Non-pigmented ciliary epithelial cell (primary cell): ENCODE measurements at regions not wholly inside any gene's neighbourhood (a gene's known extent, or its start where the extent isn't known, plus 50 kb on each side); places are given as distances from the start of the nearest gene placed in this dataset.

Experiments used
- DNase-seq: peaks from one replicate; pipeline ENCODE4 v3.0.0-alpha.2; 2010; ENCODE audit warnings: low read depth

DNA sequence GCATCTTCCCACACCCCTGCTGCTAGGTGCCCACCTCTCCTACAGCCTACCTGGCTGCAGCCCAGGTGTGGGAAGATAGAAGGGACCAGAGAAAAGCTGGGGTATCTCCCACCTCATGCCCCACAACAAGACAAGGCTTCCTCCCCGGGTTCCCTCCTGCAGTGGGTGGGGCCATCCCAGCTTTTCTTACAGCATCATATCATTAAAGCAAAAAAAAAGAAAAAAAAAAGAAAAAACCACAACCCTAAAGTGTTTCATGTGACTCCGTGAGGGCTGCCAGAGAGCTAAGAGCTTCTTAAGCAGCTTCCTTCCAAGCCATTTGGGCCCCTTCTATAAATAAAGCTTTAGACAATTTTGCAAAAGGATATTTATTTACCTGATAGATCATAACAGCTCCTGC is 455.4 kb upstream of the TSHZ3 start:
- no peak for DNase-seq

DNA sequence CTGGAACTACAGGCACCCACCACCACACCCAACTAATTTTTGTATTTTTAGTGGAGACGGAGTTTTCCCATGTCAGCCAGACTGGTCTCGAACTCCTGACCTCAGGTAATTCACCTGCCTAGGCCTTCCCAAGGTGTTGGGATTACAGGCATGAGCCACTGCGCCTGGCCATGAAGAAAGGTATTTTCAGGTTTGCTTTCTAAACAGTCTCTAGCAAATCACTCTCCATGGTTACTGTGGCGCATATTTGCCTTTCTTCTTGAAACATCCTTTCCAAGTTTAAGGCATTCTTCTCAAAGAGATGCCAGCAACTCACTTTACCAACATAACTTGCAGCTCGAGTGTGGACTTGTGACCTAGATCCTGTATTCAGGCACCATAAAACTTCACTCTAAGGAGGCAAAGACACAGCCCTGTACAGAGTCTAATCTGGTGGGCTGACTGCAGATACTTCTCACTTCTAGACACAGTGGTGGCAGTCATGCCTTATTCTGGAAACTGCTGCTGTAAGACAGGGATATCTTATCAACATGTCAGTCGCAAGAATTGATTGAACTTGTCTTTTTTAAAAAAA is 461.4 kb upstream of the TSHZ3 start:
- no peak for DNase-seq

DNA sequence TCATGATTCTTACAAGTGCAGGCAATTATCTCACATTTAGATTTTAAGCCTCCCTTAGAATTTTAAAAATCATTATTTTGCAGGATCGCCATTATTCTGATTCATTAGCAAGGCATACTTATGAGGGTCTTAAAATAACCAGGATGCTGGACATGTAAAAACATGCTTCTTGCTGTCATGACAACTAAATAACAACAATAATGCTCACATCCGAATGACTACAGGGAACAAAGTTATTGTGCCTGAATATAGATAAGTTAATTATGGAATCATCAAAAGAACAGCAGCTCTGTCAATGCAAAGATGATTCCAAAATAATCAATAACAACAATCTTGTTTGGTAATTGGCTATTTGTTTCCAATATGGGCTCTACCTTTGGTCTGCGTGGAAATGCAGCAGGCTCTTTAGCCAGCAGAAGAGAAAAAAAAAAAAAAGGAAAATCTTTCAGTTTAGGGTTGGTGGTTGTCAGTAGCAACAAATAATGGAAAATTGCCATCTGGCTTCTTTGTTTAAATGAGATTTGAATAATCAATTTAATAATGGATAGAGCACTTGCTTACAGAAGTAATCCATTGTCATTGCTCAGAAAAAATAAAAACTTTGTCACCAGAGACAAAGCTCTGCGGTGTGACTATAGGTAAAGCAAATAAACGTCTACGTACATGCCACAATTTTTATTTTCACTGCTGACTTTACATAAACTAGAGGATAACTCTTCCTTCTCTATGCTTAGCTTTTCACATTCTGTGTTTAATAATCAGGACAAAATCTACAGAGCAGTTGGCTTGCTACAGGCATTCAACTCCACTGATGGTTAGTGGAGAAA is 468.9 kb upstream of the TSHZ3 start:
- DNase-seq, result no peak

DNA sequence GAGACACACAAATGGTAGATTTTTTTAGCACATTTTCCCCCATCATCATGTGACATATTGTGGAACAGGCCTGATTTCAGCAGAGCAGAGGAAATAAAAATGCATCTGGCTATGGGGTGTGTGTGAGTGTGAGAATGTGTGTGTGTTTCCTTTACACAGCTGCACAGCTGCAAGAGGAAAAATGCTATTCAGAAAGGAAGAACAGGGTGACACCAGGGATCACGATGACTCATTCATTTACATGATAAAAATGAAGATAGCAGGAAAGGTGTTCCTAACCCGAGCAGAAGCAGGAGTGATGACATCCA is 469.5 kb upstream of the TSHZ3 start:
- DNase-seq, result no peak

DNA sequence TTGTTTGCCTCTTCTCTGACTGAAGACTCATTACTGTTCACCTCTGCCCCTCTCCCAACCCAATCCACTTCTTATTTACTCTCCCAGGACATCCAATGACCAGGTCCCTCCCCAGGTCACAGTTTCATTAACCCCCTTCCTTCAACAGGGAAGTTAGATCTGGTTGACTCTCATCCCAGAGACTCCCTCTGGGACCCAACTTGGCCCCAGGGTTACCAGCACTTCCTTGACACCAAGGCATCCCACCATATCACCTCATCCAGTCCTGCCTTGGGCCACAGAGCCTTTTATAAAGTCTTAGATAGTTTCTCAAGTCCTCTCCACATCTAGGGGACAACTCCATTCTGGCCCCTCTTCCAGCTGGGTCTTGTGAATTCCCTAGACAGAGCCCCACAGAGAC is 470.6 kb upstream of the TSHZ3 start:
- no peak for DNase-seq

DNA sequence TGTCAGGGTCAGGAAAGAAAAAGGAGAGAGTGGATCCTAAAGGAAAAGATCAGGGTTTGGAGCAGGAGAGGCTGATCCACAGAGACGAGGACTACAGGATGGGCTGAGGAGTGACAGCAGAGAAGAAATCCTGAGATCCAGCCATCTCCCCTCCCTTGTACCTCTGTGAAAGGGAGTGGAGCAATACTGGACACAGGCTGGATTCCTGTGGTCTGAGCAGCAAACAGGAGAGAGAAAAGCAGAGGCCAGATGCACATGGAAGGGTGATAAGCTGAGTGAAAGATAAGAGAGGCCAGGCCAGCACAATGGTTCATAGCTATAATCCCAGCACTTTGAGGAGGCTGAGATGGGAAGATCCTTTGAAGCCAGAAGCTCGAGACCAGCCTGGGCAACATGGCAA is 472.1 kb upstream of the TSHZ3 start:
- DNase-seq, result no peak

DNA sequence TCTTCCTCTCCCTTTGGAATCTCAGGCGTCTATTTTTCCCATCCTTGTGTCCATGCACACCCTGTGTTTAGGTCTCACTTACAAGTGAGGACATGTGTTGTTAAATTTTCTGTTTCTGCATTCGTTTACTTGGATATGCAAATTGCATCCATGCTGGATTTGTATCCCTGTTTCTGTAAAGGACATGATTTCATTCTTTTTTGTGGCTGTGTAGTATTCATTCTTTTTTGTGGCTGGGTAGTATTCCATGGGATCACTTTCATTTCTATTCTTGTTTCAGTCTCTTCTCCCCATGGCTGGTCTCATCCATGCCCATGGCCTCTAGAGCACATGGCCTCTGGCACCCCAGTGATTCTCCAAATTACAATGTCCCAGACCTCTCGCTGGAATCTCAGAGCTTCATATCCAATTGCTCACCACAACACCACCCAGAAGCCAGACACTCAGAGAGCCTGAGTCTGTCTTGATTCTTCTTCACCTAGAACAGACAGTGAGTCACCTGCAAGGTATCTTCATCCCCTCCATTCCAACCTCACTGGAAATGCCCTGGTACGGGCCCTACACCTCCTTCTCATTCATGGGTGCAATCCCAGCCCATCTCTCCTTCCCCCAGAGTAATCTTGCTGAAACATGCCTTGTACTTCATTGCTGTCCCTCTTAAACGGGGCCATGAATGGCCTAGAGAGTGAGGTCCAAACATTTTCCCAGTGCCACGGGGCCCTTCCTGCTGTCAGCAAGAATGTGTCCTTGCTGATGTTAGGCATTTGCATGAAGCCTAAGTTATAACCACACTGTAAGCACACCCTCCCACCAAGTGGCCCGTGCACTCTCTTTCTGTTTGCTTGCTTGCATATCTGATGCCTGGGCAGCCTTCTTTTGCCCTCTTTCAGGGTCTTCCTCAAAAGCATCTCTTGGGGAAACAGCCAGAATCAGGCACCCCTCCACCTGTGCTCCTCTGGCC is 476.2 kb upstream of the TSHZ3 start:
- DNase-seq, result no peak

DNA sequence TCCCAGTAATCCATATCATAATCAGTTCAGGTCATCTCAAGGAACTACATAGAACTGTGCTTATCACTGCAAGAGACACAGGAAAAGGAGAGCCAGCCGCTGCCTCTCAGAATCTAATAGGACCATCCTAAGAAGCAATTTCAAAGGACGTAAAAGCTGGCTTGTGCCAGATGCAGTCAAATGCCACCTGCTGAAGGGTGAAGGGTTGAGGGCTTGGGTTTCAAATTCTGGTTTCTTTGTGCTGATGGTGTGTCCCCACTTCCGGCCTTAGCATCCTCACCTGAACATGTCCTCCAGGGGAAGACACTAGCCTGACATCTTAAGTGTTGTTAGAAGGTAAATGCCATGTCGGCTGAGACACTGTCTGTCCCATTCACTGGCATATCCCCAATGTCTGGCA is 477.1 kb upstream of the TSHZ3 start:
- DNase-seq, result no peak

DNA sequence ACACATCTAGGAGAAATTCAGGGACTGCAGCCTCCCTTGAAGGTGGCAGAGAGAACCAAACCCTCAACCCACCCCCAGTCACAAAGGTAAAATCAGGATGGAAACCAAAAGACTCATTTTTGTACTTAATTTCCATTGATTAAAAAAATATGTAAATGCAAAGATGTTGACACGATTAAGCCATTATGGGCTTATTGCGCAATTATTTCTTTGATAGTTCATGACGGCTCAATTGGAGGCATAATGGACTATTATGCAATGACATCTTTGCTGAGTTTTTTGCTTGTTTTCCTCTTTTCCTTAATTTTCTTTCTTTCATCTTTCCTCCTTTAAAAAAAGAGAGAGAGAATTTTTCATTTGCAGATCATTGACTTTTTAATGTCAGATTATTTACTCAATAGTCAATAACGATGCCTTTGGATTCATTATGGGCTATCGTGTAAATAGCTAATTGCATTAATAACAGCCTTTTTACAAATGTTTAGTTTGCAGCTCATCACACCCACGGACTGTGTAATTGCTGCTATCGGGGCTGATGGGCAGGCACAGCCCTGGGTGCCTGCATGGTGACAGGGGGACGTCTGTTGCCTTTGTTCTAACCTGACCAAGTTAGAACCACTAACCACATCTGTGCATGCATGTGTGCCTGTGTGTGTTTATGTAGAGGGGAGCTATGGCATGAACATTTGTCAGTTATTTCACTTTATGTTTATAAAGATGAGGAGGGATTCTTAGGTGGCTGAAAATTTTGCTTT is 482.4 kb upstream of the TSHZ3 start:
- DNase-seq, result no peak

DNA sequence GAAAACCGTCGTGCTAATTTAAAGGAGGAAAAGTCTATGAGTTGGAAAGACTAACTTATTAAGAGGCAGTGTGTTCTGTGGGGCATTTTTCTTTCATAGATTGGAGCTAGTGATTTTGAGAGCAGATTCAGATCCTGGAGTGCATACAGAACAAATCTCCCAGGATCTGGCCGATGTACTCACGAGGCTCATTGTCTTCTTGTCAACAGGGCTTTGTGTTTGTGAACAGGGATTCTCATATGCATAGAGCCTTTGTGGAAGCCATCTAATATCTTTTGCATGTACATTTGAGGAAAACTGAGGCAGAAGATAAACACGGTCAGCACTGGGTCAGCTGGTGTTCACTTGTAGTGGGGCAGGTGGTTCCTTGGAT is 482.9 kb upstream of the TSHZ3 start:
- DNase-seq, result no peak

DNA sequence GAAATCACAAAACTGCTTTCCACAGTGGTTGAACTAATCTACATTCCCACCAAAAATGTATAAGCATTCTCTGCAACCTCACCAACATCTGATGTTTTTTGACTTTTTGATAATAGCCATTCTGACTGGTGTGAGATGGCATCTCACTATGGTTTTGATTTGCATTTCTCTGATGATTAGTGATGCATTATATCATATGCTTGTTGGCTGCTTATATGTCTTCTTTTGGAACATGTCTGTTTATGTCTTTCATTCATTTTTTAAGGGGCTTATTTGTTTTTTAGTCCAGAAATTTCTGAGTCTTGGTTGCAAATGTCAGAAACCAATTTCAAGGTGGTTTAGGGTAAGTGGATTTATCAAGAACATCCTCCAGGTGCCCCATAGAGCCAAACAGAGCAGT is 484.8 kb upstream of the TSHZ3 start:
- no peak for DNase-seq

DNA sequence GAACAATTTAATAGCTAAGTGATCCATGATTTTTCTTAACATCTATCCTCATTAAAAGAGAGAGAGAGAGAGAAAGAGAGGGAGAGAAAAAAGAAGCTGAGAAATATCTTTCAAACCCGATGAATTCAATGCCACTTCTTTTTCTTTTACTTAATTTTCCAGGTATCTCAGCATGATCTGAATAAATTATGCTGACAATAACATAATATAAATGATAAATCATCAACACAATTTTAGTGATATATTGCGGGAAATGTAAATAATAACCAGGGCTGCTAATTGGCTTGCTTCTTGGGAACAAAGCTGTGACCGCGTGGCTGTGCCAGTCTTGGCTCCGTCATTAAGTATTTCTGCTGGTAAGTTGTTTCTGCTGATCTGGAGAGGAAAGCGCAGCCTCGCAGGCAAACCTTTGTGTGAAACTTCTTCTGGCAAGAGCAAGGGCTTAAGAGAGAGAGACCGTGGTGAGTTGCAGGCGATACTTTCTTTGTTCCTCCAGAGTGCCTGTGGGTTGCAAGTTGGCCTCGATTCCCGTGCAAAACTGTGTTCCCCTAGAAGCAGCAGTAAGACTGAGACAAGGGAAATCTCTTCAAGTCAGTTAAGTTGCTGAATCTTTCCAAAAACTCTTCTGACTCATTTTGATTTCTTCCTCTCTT is 489.1 kb upstream of the TSHZ3 start:
- DNase-seq, result no peak

DNA sequence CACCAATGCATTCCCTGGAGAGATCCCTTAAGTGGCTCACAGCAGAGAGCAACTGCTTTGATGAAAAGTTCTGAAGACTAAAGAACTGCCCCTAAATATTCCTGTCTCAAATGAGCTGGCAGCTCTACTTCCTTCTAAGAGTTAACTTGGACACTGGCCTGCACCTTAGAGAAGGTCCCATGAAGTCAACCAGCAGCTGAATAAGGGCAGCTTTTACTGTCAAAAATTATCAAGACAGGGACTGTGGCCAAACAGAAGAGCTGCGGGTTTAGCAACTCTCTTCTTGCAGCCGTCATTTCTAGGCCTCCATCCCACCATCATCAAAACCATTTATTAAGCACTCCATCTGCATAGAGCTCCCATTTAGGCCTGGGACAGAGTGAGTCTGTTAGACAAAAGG is 491.1 kb upstream of the TSHZ3 start:
- DNase-seq, result no peak

DNA sequence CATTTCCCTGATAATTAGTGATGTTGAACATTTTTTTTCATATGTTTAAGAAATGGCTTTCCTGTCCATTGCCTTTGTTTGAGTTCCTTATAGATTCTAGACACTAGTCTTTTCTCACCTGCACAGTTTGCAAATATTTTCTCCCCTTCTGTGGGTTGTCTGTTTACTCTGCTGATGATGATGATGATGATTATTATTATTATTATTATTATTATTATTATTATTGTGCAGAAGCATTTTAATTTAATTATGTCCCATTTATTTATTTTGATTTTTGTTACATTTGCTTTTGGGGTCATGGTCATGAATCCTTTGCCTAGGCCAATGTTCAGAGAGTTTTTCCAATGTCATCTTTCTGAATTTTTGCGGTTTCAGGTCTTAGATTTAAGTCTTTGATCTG is 492.5 kb upstream of the TSHZ3 start:
- no peak for DNase-seq

DNA sequence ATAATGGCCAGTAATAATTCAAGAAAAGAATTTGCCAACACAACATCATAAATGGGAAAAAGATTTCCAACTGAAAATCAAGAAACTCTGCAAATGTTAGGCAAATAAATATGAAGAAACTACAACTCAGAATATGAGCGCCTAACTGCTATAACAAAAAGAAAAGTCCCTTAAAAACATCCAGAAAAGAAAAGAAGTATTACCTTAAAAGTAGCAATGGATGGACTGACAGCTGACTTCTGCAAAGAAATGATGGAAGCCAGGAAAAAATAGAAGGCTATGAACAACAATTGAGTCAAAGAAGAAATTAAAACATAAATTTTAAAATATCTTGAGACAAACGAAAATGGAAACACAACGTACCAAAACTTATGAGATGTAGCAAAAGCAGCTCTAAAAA is 482.3 kb upstream of the ZNF507 start:
- DNase-seq, result no peak

DNA sequence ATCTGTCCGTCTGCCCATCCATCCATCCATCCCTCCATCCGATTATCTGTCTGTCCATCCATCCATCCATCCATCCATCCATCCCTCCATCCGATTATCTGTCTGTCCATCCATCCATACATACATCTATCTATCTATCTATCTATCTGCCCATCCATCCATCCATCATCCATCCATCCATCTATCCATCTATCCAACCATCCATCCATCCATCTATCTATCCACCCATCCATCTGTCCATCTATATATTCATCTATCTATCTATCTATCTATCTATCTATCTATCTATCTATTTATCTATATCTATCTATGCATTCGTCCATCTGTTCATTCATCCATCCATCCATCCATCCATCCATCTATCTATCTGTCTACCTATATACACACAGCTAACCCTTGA is 471.1 kb upstream of the ZNF507 start:
- DNase-seq, result no peak

DNA sequence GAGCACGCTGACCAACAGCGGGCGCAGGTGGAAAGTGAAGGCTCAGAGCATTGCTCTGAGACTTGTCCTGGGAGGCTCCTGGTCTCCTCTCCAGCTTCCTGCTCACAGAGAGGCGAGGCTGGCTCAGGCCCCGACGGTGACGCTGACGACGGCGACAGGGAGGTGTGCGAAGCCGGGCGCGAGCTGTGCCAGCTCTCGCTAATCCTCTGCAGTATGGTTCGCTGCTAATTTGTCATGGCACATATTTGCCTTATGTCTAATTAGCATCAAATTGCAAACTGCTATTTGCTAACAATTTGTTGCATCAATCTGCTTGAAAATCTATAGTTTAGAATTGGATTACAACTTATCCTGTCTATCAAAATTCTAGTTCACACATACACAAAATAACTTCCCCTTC is 469.8 kb upstream of the ZNF507 start:
- DNase-seq, result no peak

DNA sequence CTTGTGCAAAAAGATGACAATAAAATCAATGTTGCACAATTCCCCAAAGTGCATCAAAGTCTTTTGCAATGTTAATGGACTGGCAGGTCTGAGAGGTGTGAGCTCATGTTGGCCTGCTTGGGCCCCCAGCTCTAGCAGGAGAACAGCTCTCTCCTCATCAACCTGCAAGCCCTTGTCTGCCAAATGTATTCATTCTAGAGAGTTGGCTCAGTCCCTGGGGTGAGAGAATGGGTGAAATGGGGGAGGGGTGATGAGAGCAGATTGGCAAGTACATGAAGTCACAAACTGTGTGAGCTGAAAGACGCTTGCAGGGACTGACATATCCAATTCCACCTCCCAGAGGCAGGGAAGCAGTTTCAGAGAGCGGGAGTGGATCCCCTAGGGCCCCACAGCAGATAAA is 465.1 kb upstream of the ZNF507 start:
- no peak for DNase-seq

DNA sequence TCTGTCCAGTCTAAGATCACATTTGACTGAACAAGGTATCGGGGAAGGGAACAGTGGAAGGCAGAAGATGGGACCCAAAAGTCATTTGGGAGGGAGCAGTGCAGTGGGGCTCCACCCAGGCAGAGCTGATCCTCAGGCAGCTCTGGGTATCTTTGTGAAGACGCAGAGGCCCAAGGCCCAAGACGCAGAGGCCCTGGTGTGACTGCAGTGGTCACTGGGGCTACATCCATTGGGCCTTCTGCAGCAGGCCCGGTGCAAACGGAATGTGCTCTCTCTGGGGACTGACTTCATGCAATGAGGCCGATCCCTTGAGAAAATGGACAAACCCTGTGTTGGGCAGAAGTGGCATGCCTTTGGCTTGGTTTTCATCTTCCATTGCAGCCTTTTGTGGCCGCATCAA is 463.4 kb upstream of the ZNF507 start:
- no peak for DNase-seq

DNA sequence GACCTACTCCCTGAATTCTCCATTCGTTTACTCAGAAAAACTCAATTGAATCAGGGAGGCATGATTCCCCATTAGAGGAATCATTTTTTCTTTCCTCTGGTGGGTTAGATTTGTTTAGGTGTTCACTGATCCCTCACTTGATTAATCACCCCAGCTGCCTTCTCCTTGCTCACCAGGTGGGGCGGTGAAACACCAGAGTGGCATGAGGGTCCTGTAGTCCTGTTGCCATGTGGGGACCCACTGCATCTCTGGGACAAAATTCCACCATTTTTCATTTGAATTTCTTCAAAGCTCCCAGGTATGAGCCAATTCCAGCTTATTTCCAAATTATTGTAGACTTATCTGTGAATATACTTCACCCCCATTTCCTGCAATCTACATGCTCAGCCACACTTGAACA is 462.7 kb upstream of the ZNF507 start:
- no peak for DNase-seq

DNA sequence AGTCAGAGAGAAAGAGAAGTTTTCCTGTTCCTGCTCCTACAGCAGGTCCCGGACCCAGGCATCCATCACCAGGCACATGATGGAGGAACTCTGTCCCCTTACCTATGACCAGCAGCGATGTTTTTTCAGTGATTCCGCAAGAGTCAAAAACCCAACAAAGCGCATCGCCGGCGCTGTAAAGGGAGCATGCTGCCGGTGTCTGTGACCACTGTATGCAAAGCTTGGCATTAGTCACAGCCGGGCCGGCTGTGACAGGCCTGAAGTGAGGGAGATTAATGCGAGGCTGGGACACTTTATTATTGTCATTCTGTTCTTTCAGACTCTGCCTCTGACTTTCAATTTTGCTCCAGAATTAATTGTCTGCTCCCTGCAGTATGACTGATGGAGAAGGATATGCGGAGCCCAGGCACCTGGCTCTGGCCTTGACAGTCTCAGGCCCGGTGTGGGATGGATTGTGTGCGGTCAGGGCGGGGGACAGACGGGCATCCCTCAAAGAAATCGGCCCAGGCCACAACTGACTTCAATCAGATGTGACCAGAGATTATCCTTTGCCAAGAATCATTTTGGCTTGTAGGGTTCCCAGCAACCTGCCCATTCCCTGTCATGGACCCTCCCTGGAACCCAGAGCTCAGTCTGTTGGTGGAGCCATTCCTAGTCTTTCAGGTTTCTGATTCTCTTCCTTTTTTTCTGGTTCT is 462.0 kb upstream of the ZNF507 start:
- DNase-seq, result no peak
